ENCODE measurements at regions not wholly inside any gene's neighbourhood (a gene's known extent, or its start where the extent isn't known, plus 50 kb on each side); places are given as distances from the start of the nearest gene placed in this dataset.

- TF ChIP-seq CTCF (IDR thresholded peaks at IDR 0.05; ENCODE audit: insufficient read depth, low read length) (no peak), GABPA (IDR thresholded peaks at IDR 0.05; ENCODE audit: low read depth) (no peak), POLR2AphosphoS5 (IDR thresholded peaks at IDR 0.05; ENCODE audit: low read depth) (no peak), REST (IDR thresholded peaks at IDR 0.05; ENCODE audit: insufficient replicate concordance, low read depth) (no peak)
Measured at GRCh38 chr13:85265296-85265695, 533.9 kb downstream of the SLITRK6 start.
